ENCODE measurements at regions not wholly inside any gene's neighbourhood (a gene's known extent, or its start where the extent isn't known, plus 50 kb on each side); places are given as distances from the start of the nearest gene placed in this dataset.

- no peak for DNase-seq (ENCODE audit: low read depth)
Observed at GRCh38 chr18:28846958-28847357, 670.0 kb upstream of the CDH2 start.

- DNase-seq (ENCODE audit: low read depth), result no peak
Observed at GRCh38 chr18:28837100-28837499, 660.2 kb upstream of the CDH2 start.

GRCh38 chr18:28834889-28835288 lies 658.0 kb upstream of the CDH2 start:
- peak; percentile 35 for DNase-seq (ENCODE audit: low read depth)

- DNase-seq (ENCODE audit: low read depth), result no peak
Observed at GRCh38 chr18:28831908-28832307, 655.0 kb upstream of the CDH2 start.

- DNase-seq (ENCODE audit: low read depth), result no peak
Observed at GRCh38 chr18:28831476-28831875, 654.5 kb upstream of the CDH2 start.

- no peak for DNase-seq (ENCODE audit: low read depth)
Observed at GRCh38 chr18:28826107-28826506, 649.2 kb upstream of the CDH2 start.

GRCh38 chr18:28824183-28824574 lies 647.2 kb upstream of the CDH2 start:
- no peak for DNase-seq (ENCODE audit: low read depth)

GRCh38 chr18:28823506-28824182 lies 646.7 kb upstream of the CDH2 start:
- no peak for DNase-seq (ENCODE audit: low read depth)

- no peak for DNase-seq (ENCODE audit: low read depth)
Observed at GRCh38 chr18:28820353-28820752, 643.4 kb upstream of the CDH2 start.

- no peak for DNase-seq (ENCODE audit: low read depth)
Observed at GRCh38 chr18:28816155-28816554, 639.2 kb upstream of the CDH2 start.

- DNase-seq (ENCODE audit: low read depth), result no peak
Observed at GRCh38 chr18:28814365-28814764, 637.4 kb upstream of the CDH2 start.

GRCh38 chr18:28808373-28808772 lies 631.4 kb upstream of the CDH2 start:
- no peak for DNase-seq (ENCODE audit: low read depth)

- no peak for DNase-seq (ENCODE audit: low read depth)
Observed at GRCh38 chr18:28805491-28805890, 628.6 kb upstream of the CDH2 start.

- DNase-seq (ENCODE audit: low read depth), result peak; percentile 38
Observed at GRCh38 chr18:28804512-28805202, 627.7 kb upstream of the CDH2 start.

- no peak for DNase-seq (ENCODE audit: low read depth)
Observed at GRCh38 chr18:28802546-28802945, 625.6 kb upstream of the CDH2 start.

GRCh38 chr18:28801876-28802275 lies 624.9 kb upstream of the CDH2 start:
- DNase-seq (ENCODE audit: low read depth), result no peak

GRCh38 chr18:28794459-28795245 lies 617.7 kb upstream of the CDH2 start:
- peak; percentile 82 for DNase-seq (ENCODE audit: low read depth)

- no peak for DNase-seq (ENCODE audit: low read depth)
Observed at GRCh38 chr18:28793901-28794300, 617.0 kb upstream of the CDH2 start.

- no peak for DNase-seq (ENCODE audit: low read depth)
Observed at GRCh38 chr18:28792404-28793086, 615.6 kb upstream of the CDH2 start.

- no peak for DNase-seq (ENCODE audit: low read depth)
Observed at GRCh38 chr18:28791101-28791500, 614.2 kb upstream of the CDH2 start.

- DNase-seq (ENCODE audit: low read depth), result no peak
Observed at GRCh38 chr18:28789502-28789901, 612.6 kb upstream of the CDH2 start.

GRCh38 chr18:28786926-28787325 lies 610.0 kb upstream of the CDH2 start:
- DNase-seq (ENCODE audit: low read depth), result no peak
